SIG-M5 treated with dmso at 0.1 percent for 504 hours (cell line): ENCODE measurements at regions not wholly inside any gene's neighbourhood (a gene's known extent, or its start where the extent isn't known, plus 50 kb on each side); places are given as distances from the start of the nearest gene placed in this dataset.

ENCODE experiments used
- DNase-seq: peaks from one replicate; lab custom pipeline; 2025; ENCODE audit not compliant: unreplicated experiment; lab: John Stamatoyannopoulos, UW

DNA sequence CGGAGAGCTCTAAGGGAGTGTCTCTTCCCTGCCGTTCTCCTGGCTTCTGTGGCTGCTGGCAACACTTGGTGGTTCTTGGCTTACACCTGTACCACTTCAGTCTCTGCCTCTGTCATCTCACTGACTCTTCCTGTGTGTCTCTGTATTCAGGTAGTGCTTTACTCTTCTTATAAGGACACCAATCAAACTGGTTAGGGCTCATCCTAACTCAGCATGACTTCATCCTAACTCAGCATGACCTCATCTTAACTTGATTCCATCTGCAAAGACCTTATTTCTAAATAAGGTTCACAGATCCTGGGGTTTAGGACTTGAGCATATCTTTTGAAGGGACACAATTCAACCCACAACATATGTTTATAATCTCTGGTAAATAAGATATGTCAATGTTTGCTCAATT, 51.6 kb upstream of the DSEL start:
- DNase-seq: no peak
